ENCODE measurements at regions not wholly inside any gene's neighbourhood (a gene's known extent, or its start where the extent isn't known, plus 50 kb on each side); places are given as distances from the start of the nearest gene placed in this dataset.
"Not testable (repeated sequence)": the region's sequence is repeated elsewhere in the genome, so short reads cannot be mapped to it uniquely, and the experiment has no call there.

DNA sequence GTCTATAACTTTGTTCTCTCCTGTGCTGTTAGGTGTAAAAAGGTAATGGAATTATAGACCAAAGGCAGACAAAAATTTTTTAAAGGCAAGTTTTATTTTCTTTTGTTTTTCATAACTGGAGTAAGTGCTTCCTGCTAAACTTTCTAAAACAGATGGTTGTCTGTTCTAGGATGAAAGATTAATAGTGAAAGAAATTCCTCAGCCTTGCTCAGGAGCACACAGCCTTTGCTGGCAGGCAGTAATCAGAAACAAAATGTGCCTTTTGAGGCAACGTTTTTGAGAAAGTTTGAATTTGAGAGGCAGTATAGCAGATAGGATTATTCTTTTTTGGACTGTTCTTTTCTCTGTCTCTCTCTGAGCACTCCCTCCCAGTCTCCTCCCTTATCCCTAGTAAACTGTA, 2749.5 kb downstream of the PCDH9 start:
- no peaks in the 10 kb centered on the region for H3K4me1 Mint-ChIP-seq (ENCODE audit: low read depth)

GRCh38 chr13:64480211-64480610, 2749.9 kb downstream of the PCDH9 start:
- Histone ChIP-seq H3K9me3 (ENCODE audit: control insufficient read depth in 1 of 2, insufficient read depth in 1 of 2, low read length in 2 of 2) (no peaks in the 10 kb centered on the region), H3K4me1 (ENCODE audit: insufficient read depth, low read length) (no peaks in the 10 kb centered on the region), H3K27ac (ENCODE audit: low read depth in 1 of 2, low read length in 2 of 2) (no peak overlapping the region), H3K4me3 (ENCODE audit: low read length) (no peak overlapping the region), H3K27me3 (ENCODE audit: control insufficient read depth in 1 of 2, insufficient read depth in 2 of 2, low read length in 2 of 2) (no peaks in the 10 kb centered on the region), H3K36me3 (ENCODE audit: insufficient read depth, low read length) (no peaks in the 10 kb centered on the region)
- no peak for ATAC-seq (ENCODE audit: poor library complexity)
- no peak for TF ChIP-seq CTCF (IDR thresholded peaks at IDR 0.05)
- POLR2A ChIA-PET, result no interaction called here
- H3K4me1 Mint-ChIP-seq (ENCODE audit: low read depth), result no peaks in the 10 kb centered on the region
- intact Hi-C loops (cut with DNase I, micrococcal nuclease), result no loop called here
- CTCF ChIA-PET, result no interaction called here
- H3K9me3 Mint-ChIP-seq, result peaks cover 20% of the 10 kb centered on the region
- no peak overlapping the region for H3K27ac Mint-ChIP-seq
- no peak overlapping the region for H3K4me3 Mint-ChIP-seq
- no peak for DNase-seq
- no peaks in the 10 kb centered on the region for H3K36me3 Mint-ChIP-seq (ENCODE audit: low read depth)
- H3K27me3 Mint-ChIP-seq, result no peaks in the 10 kb centered on the region

More for the DNA sequence above, 2749.5 kb downstream of the PCDH9 start:
- H3K36me3 Mint-ChIP-seq (ENCODE audit: low read depth), result no peaks in the 10 kb centered on the region
- no peak overlapping the region for H3K27ac Mint-ChIP-seq
- ChIA-PET POLR2A (no interaction called here), CTCF (no interaction called here)
- H3K4me3 Mint-ChIP-seq, result no peak overlapping the region
- Histone ChIP-seq H3K9me3 (ENCODE audit: control insufficient read depth in 1 of 2, insufficient read depth in 1 of 2, low read length in 2 of 2) (no peaks in the 10 kb centered on the region), H3K4me1 (ENCODE audit: insufficient read depth, low read length) (no peaks in the 10 kb centered on the region), H3K36me3 (ENCODE audit: insufficient read depth, low read length) (no peaks in the 10 kb centered on the region), H3K4me3 (ENCODE audit: low read length) (no peak overlapping the region), H3K27ac (ENCODE audit: low read depth in 1 of 2, low read length in 2 of 2) (no peak overlapping the region), H3K27me3 (ENCODE audit: control insufficient read depth in 1 of 2, insufficient read depth in 2 of 2, low read length in 2 of 2) (no peaks in the 10 kb centered on the region)
- TF ChIP-seq CTCF (IDR thresholded peaks at IDR 0.05), result no peak
- ATAC-seq (ENCODE audit: poor library complexity) (no peak), DNase-seq (no peak)
- intact Hi-C loops (cut with DNase I, micrococcal nuclease), result no loop called here
- H3K9me3 Mint-ChIP-seq, result peaks cover 20% of the 10 kb centered on the region
- no peaks in the 10 kb centered on the region for H3K27me3 Mint-ChIP-seq

DNA sequence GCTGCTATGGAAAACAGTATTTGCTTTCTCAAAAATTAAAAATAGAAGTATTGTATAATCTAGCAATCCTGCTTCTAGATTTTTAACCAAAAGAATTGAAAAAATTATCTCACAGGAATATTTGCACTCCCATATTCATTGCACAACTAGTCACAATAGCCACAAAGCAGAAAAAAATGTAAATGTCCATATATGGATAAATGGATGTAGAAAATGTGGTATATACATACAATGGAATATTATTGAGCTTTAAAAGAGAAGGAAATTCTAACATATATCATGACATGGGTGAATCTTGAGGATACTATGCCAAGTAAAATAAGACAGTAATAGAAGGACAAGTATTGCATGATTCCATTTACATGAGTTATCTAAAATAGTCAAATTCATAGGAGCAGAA, 2753.0 kb downstream of the PCDH9 start:
- DNase-seq (no peak), ATAC-seq (ENCODE audit: poor library complexity) (no peak)
- H3K4me3 ChIP-seq (ENCODE audit: low read length), result no peak overlapping the region
- Mint-ChIP-seq H3K36me3 (ENCODE audit: low read depth) (no peaks in the 10 kb centered on the region), H3K4me3 (no peak overlapping the region), H3K9me3 (peaks cover 15% of the 10 kb centered on the region), H3K27ac (no peak overlapping the region), H3K27me3 (no peaks in the 10 kb centered on the region), H3K4me1 (ENCODE audit: low read depth) (no peaks in the 10 kb centered on the region)
- no peaks in the 10 kb centered on the region for H3K27me3 ChIP-seq (ENCODE audit: control insufficient read depth in 1 of 2, insufficient read depth in 2 of 2, low read length in 2 of 2)
- intact Hi-C loops (cut with DNase I, micrococcal nuclease), result no loop called here
- no peak overlapping the region for H3K27ac ChIP-seq (ENCODE audit: low read depth in 1 of 2, low read length in 2 of 2)
- CTCF ChIA-PET, result no interaction called here
- H3K9me3 ChIP-seq (ENCODE audit: control insufficient read depth in 1 of 2, insufficient read depth in 1 of 2, low read length in 2 of 2), result no peaks in the 10 kb centered on the region
- H3K36me3 ChIP-seq (ENCODE audit: insufficient read depth, low read length), result no peaks in the 10 kb centered on the region
- POLR2A ChIA-PET, result no interaction called here
- no peaks in the 10 kb centered on the region for H3K4me1 ChIP-seq (ENCODE audit: insufficient read depth, low read length)
- TF ChIP-seq CTCF (IDR thresholded peaks at IDR 0.05), result no peak

- H3K36me3 ChIP-seq (ENCODE audit: insufficient read depth, low read length); H3K4me1 ChIP-seq (ENCODE audit: insufficient read depth, low read length); H3K4me3 Mint-ChIP-seq; CTCF ChIA-PET; H3K27ac Mint-ChIP-seq; H3K4me3 ChIP-seq (ENCODE audit: low read length); H3K27me3 ChIP-seq (ENCODE audit: control insufficient read depth in 1 of 2, insufficient read depth in 2 of 2, low read length in 2 of 2); H3K4me1 Mint-ChIP-seq (ENCODE audit: low read depth); H3K27ac ChIP-seq (ENCODE audit: low read depth in 1 of 2, low read length in 2 of 2); DNase-seq; H3K36me3 Mint-ChIP-seq (ENCODE audit: low read depth); POLR2A ChIA-PET; intact Hi-C loops (cut with DNase I, micrococcal nuclease); H3K9me3 ChIP-seq (ENCODE audit: control insufficient read depth in 1 of 2, insufficient read depth in 1 of 2, low read length in 2 of 2); H3K27me3 Mint-ChIP-seq; ATAC-seq (ENCODE audit: poor library complexity): not testable (repeated sequence)
- peaks cover 13% of the 10 kb centered on the region for H3K9me3 Mint-ChIP-seq
Measured at GRCh38 chr13:64476041-64476568, 2754.0 kb downstream of the PCDH9 start.
